HCT116 (cell line): ENCODE measurements at regions not wholly inside any gene's neighbourhood (a gene's known extent, or its start where the extent isn't known, plus 50 kb on each side); places are given as distances from the start of the nearest gene placed in this dataset.

Source experiments
- CBX3 ChIP-seq: IDR thresholded peaks from 2 replicates; pipeline ENCODE4 v1.6.1; 2012; ENCODE audit warnings: low read depth
- MAX ChIP-seq: IDR thresholded peaks from 2 replicates; pipeline ENCODE4 v1.6.1; 2012
- POLR2A ChIP-seq: IDR thresholded peaks from 2 replicates; pipeline ENCODE4 v1.7.0; 2011; ENCODE audit warnings: borderline replicate concordance; ENCODE audit not compliant: insufficient read depth, insufficient read length; ENCODE audit errors: extremely low read depth
- POLR2AphosphoS5 ChIP-seq: IDR thresholded peaks from 2 replicates; pipeline ENCODE4 v1.6.1; 2011; ENCODE audit warnings: mild to moderate bottlenecking, low read depth, low read length, moderate library complexity
- TF ChIP-seq, protein P1 (sequence below), 3 experiments: fragments of 200-600 bp in 1 of 3; sonication (generic) in 1 of 3; IDR thresholded peaks in 2 of 3; conservative IDR thresholded peaks in 1 of 3; 2 replicates each; pipeline ENCODE4 v1.5.1; 2012 to 2017; ENCODE audit warnings: low read depth in 2 of 3, low read length in 2 of 3, antibody characterized with exemption in 1 of 3, borderline replicate concordance in 1 of 3, control low read depth in 1 of 3, mild to moderate bottlenecking in 1 of 3, mixed read lengths in 1 of 3, mixed run types in 1 of 3, moderate library complexity in 1 of 3; ENCODE audit not compliant: insufficient read depth in 1 of 3

DNA sequence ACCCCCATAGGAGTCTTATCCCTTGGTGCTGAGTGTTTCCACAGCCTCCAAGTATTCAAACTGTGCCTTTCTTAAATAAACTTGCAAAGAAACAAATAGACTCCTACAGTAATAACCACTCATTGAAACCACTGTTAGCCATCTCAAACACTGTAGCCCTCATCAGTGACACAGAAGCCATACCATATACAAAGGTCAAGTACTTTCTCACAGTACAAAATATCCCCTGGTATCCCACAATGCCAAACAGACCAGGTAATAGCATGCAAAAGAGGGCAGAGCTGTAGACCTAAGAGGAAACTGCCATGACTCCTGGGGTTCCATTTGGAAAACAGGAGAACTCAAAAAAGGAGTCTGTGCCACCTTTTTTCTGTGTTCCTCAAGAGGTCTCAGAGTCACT, 173.8 kb upstream of the PPP1R2C start:
- TF ChIP-seq, protein P1, sequence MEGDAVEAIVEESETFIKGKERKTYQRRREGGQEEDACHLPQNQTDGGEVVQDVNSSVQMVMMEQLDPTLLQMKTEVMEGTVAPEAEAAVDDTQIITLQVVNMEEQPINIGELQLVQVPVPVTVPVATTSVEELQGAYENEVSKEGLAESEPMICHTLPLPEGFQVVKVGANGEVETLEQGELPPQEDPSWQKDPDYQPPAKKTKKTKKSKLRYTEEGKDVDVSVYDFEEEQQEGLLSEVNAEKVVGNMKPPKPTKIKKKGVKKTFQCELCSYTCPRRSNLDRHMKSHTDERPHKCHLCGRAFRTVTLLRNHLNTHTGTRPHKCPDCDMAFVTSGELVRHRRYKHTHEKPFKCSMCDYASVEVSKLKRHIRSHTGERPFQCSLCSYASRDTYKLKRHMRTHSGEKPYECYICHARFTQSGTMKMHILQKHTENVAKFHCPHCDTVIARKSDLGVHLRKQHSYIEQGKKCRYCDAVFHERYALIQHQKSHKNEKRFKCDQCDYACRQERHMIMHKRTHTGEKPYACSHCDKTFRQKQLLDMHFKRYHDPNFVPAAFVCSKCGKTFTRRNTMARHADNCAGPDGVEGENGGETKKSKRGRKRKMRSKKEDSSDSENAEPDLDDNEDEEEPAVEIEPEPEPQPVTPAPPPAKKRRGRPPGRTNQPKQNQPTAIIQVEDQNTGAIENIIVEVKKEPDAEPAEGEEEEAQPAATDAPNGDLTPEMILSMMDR (IDR thresholded peaks at IDR 0.05 in 2 of 3, conservative IDR thresholded peaks at IDR 0.05 in 1 of 3; ENCODE audit: borderline replicate concordance in 1 of 3, insufficient read depth in 1 of 3, low read depth in 2 of 3, low read length in 2 of 3): no peak
- TF ChIP-seq POLR2A: no peak
- no peak for TF ChIP-seq MAX
- no peak for TF ChIP-seq CBX3
- no peak for TF ChIP-seq POLR2AphosphoS5
